HG03460 (cell line): ENCODE measurements at regions not wholly inside any gene's neighbourhood (a gene's known extent, or its start where the extent isn't known, plus 50 kb on each side); places are given as distances from the start of the nearest gene placed in this dataset.

Experiments used
- ATAC-seq: cut with Tn5 transposase; IDR thresholded peaks from one replicate; pipeline ENCODE4 v1.9.1; 2021; ENCODE audit not compliant: unreplicated experiment

- ATAC-seq = no peak
Observed at GRCh38 chr13:97629601-97630272, 195.8 kb downstream of the RAP2A start.

GRCh38 chr13:97630725-97631124 is 196.8 kb downstream of the RAP2A start:
- ATAC-seq = no peak

- ATAC-seq = no peak
Observed at GRCh38 chr13:97631158-97631557, 197.2 kb downstream of the RAP2A start.

- ATAC-seq = no peak
Observed at GRCh38 chr13:97639236-97639635, 205.3 kb downstream of the RAP2A start.

- no peak for ATAC-seq
Observed at GRCh38 chr13:97640268-97640667, 206.3 kb downstream of the RAP2A start.

- no peak for ATAC-seq
Observed at GRCh38 chr13:97648171-97648880, 214.4 kb downstream of the RAP2A start.

GRCh38 chr13:97648881-97649224 is 214.9 kb downstream of the RAP2A start:
- ATAC-seq = no peak

GRCh38 chr13:97653443-97654140 is 219.6 kb downstream of the RAP2A start:
- ATAC-seq = no peak

- no peak for ATAC-seq
Observed at GRCh38 chr13:97654236-97654635, 220.3 kb downstream of the RAP2A start.

- no peak for ATAC-seq
Observed at GRCh38 chr13:97658556-97658955, 224.6 kb downstream of the RAP2A start.

GRCh38 chr13:97659602-97660001 is 225.6 kb downstream of the RAP2A start:
- no peak for ATAC-seq

- ATAC-seq = no peak
Observed at GRCh38 chr13:97660594-97661260, 226.8 kb downstream of the RAP2A start.

- no peak for ATAC-seq
Observed at GRCh38 chr13:97686594-97686993, 252.6 kb downstream of the RAP2A start.

- no peak for ATAC-seq
Observed at GRCh38 chr13:97692628-97693027, 258.7 kb downstream of the RAP2A start.

GRCh38 chr13:97695684-97696083 is 257.8 kb upstream of the IPO5 start:
- no peak for ATAC-seq

GRCh38 chr13:97696921-97697320 is 256.6 kb upstream of the IPO5 start:
- no peak for ATAC-seq

GRCh38 chr13:97700306-97700848 is 253.1 kb upstream of the IPO5 start:
- no peak for ATAC-seq

GRCh38 chr13:97702614-97703013 is 250.9 kb upstream of the IPO5 start:
- ATAC-seq = no peak

GRCh38 chr13:97710797-97711196 is 242.7 kb upstream of the IPO5 start:
- no peak for ATAC-seq

- ATAC-seq = no peak
Observed at GRCh38 chr13:97712770-97713169, 240.7 kb upstream of the IPO5 start.

GRCh38 chr13:97715763-97716162 is 237.7 kb upstream of the IPO5 start:
- no peak for ATAC-seq
